ENCODE measurements at regions not wholly inside any gene's neighbourhood (a gene's known extent, or its start where the extent isn't known, plus 50 kb on each side); places are given as distances from the start of the nearest gene placed in this dataset.
A peak's percentile ranks its signal among the peaks of the same experiment; 100 is the strongest.

- peak; percentile 98 for DNase-seq
Observed at GRCh38 chr12:20212658-20213555, 155.4 kb upstream of the PDE3A start.

- peak; percentile 32 for DNase-seq
Observed at GRCh38 chr12:20213723-20214625, 154.4 kb upstream of the PDE3A start.

- DNase-seq = peak; percentile 37
Observed at GRCh38 chr12:20220339-20220738, 148.0 kb upstream of the PDE3A start.

DNA sequence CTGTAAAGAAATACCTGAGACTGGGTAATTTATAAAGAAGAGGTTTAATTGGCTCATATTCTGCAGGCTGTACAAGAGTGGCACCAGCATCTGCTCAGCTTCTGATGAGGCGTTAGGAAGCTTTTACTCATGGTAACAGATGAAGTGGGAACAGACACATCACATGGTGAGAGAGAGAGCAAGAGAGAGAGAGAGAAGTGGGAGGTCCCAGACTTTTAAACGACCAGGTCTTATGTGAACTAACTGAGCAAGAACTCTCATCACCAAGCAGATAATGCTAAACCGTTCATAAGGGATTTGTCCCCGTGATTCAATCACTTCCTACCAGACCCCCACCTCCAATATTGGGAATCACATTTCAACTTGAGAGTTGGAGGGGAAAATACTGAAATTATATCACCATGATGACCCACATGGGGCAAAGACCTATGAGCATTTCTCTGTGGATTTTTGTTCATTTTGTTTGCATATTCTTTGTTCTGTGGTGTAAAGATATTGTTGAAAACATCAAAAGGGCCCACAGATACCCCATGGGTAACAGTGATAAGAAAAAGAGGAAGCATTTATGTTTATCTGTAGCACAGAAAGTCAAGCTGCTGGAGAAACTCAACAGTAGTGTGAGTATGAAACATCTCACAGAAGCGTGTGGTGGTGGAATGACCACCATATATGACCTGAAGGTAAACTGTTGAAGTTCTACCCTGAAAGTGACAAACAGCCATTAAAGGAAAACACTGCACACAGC lies 135.2 kb upstream of the PDE3A start:
- DNase-seq = no peak

- DNase-seq = no peak
Observed at GRCh38 chr12:20234474-20234873, 133.9 kb upstream of the PDE3A start.

- no peak for DNase-seq
Observed at GRCh38 chr12:20237091-20237490, 131.2 kb upstream of the PDE3A start.

DNA sequence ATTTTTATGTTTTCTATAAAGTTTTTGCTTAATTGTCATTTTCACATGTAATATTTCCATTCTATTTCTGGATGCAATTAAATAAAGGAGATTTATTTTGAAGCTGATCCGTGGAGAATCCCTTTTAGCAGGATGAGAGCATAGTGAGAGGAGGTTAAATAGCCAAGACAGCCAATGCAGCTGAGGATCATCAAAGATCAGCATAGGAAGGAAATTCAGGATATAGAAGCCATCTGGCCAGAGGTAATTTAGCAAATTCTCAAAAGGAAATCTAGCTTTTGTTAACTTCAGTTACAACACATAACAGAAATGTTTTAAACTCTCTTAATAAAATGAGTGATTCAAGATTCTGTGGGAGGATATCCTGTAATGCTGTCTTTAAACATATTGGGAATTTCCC lies 122.8 kb upstream of the PDE3A start:
- DNase-seq = no peak

DNA sequence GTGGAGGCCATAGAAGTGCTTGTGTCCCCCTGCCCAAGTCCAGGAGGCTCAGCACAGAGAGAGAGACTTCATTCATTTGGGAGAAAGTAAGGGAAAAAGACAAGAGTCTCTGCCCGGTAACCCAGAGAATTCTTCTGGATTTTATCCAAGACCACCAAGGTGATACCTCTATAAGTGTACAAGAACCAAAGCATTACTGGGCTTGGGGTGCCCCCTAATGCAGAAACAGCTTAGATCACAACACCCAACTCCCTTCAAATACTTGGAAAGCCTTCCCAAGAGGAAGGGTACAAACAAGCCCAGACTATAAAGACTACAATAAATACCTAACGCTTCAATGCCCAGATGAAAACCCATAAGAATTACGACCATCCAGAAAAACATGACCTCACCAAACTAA lies 119.7 kb upstream of the PDE3A start:
- DNase-seq = peak; percentile 9

GRCh38 chr12:20250761-20251160 lies 117.6 kb upstream of the PDE3A start:
- DNase-seq = no peak

- DNase-seq = no peak
Observed at GRCh38 chr12:20257311-20257710, 111.0 kb upstream of the PDE3A start.

DNA sequence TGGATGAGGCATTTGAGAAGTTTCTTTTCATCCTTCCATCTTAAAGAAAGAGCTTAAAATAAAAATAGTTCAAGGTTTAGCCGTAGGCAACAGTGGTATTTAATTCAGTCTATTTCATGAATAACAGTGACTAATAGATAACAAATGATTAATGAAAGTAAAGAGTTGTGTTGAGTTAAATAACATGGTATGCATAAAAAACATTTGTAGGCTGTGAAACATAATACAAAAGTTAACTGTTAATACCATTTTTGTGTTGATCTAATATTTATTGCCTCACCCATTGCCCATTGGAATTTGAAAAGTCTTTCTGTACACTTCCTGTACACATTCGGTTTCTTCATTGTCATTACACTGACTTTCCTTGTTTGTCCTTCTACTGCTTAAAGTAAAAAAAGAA lies 108.6 kb upstream of the PDE3A start:
- no peak for DNase-seq

DNA sequence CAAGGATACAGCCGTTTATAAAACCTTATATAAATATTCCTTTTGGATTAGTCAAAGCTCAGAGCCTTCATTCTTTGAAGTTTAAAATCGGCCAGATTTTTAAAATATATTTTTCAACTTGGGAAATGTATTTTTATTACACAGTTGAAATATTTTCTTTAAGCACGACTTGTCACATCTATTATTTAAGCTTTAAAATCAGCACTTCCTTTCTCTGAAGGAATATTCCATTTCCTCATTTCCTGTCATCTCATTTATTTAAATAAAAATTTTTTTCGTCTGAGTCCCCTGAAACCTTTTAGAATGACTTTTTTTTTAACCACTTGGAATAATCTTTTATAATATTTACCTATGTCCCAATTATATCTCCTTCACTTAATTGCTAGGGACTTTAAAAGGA lies 107.5 kb upstream of the PDE3A start:
- DNase-seq = no peak

- no peak for DNase-seq
Observed at GRCh38 chr12:20262119-20262518, 106.2 kb upstream of the PDE3A start.

GRCh38 chr12:20264026-20264425 lies 104.3 kb upstream of the PDE3A start:
- DNase-seq = no peak

- peak; percentile 2 for DNase-seq
Observed at GRCh38 chr12:20264608-20265114, 103.7 kb upstream of the PDE3A start.

DNA sequence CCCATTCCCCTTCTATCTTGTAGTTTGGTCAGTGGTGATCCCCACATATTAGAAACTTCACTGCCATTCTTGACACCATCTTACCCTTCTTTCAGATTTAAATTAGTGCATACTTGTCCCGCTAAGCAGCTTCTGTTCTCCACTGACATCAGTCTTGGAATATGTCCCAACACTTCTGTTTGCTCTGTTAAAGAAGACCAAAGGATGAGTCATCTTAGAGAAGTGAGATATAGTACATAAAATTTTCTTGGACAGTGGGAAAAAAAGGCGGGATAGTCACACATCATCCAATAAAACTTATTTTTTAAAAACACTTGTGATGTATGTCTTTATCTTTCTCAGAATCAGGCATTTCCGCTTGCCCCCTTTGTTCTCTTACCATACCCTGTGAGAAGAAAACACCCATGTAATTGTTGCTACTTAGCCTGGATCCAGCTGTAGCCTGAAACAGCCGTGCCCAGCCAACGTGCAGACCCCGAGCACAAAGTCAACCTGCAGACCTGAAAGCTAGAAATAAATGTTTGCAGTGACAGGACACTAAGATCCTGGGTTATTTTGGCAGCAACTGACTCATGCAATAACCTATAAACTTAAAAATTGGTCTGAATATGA lies 100.1 kb upstream of the PDE3A start:
- no peak for DNase-seq

DNA sequence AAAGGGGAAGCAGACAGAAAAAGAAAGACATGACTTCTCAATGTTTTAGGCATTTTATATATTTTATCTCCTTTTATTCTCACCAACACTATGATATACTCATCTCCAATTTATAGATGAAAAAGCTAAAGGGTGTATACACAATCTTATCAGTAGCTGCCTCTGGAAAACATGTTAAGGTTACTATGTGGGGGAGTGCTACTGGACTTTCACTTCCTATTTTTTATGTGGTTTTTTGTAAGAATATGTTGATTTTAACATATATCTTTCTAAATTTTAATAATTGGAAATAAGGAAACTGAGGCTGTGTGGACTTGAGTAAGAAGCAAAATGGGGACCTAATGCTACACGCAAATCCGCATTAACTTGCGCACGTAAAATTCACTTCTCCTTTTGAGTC lies 99.6 kb upstream of the PDE3A start:
- no peak for DNase-seq

- no peak for DNase-seq
Observed at GRCh38 chr12:20269337-20270067, 98.8 kb upstream of the PDE3A start.

- no peak for DNase-seq
Observed at GRCh38 chr12:20270557-20270956, 97.8 kb upstream of the PDE3A start.

- no peak for DNase-seq
Observed at GRCh38 chr12:20272161-20272560, 96.2 kb upstream of the PDE3A start.

GRCh38 chr12:20272801-20273200 lies 95.5 kb upstream of the PDE3A start:
- DNase-seq = no peak

GRCh38 chr12:20274008-20274407 lies 94.3 kb upstream of the PDE3A start:
- DNase-seq = no peak
